ENCODE measurements at regions not wholly inside any gene's neighbourhood (a gene's known extent, or its start where the extent isn't known, plus 50 kb on each side); places are given as distances from the start of the nearest gene placed in this dataset.
A peak's percentile ranks its signal among the peaks of the same experiment; 100 is the strongest.
"Not testable (repeated sequence)": the region's sequence is repeated elsewhere in the genome, so short reads cannot be mapped to it uniquely, and the experiment has no call there.

- Histone ChIP-seq H3K27me3 (no peaks in the 10 kb centered on the region), H3K4me1 (no peaks in the 10 kb centered on the region), H3K36me3 (no peaks in the 10 kb centered on the region), H3K27ac (no peak overlapping the region), H3K4me3 (no peak overlapping the region), H3K9me3 (no peaks in the 10 kb centered on the region)
- TF ChIP-seq CTCF (IDR thresholded peaks at IDR 0.05) (no peak), POLR2A (IDR thresholded peaks at IDR 0.05) (no peak)
- DNase-seq = no peak
Observed at GRCh38 chr9:78112004-78112403, 80.4 kb upstream of the GNAQ start.

- no peaks in the 10 kb centered on the region for H3K36me3 ChIP-seq
- DNase-seq = no peak
- H3K4me1 ChIP-seq = no peaks in the 10 kb centered on the region
- no peaks in the 10 kb centered on the region for H3K27me3 ChIP-seq
- TF ChIP-seq POLR2A (IDR thresholded peaks at IDR 0.05) (no peak), CTCF (IDR thresholded peaks at IDR 0.05) (no peak)
- no peaks in the 10 kb centered on the region for H3K9me3 ChIP-seq
- H3K4me3 ChIP-seq = no peak overlapping the region
- no peak overlapping the region for H3K27ac ChIP-seq
Observed at GRCh38 chr9:78109075-78109474, 77.5 kb upstream of the GNAQ start.

- H3K27ac ChIP-seq, H3K9me3 ChIP-seq, H3K36me3 ChIP-seq, DNase-seq, H3K27me3 ChIP-seq, H3K4me3 ChIP-seq, H3K4me1 ChIP-seq: not testable (repeated sequence)
Observed at GRCh38 chr9:78106586-78106985, 75.0 kb upstream of the GNAQ start.

- H3K27ac ChIP-seq = peak overlapping the region in 1 of 4 donors; percentile 3
- peak in 1 of 3 donors; percentile 48 for DNase-seq
Observed at GRCh38 chr9:78103971-78104433, 72.4 kb upstream of the GNAQ start.

GRCh38 chr9:78101247-78101646 lies 69.6 kb upstream of the GNAQ start:
- no peak for TF ChIP-seq POLR2A (IDR thresholded peaks at IDR 0.05)
- TF ChIP-seq CTCF (IDR thresholded peaks at IDR 0.05) = no peak
- no peaks in the 10 kb centered on the region for H3K36me3 ChIP-seq
- no peak for DNase-seq
- H3K4me3 ChIP-seq = no peak overlapping the region
- no peaks in the 10 kb centered on the region for H3K4me1 ChIP-seq
- H3K27ac ChIP-seq = no peak overlapping the region
- H3K9me3 ChIP-seq = no peaks in the 10 kb centered on the region
- H3K27me3 ChIP-seq = no peaks in the 10 kb centered on the region

More at GRCh38 chr9:78103971-78104433, 72.4 kb upstream of the GNAQ start:
- H3K36me3 ChIP-seq = no peaks in the 10 kb centered on the region
- no peaks in the 10 kb centered on the region for H3K4me1 ChIP-seq
- H3K27me3 ChIP-seq = no peaks in the 10 kb centered on the region
- TF ChIP-seq POLR2A (IDR thresholded peaks at IDR 0.05) (no peak), CTCF (IDR thresholded peaks at IDR 0.05) (no peak)
- no peak overlapping the region for H3K4me3 ChIP-seq
- H3K9me3 ChIP-seq = no peaks in the 10 kb centered on the region

GRCh38 chr9:78097541-78097940 lies 65.9 kb upstream of the GNAQ start:
- Histone ChIP-seq H3K9me3 (no peaks in the 10 kb centered on the region), H3K27ac (no peak overlapping the region), H3K27me3 (no peaks in the 10 kb centered on the region), H3K4me1 (no peaks in the 10 kb centered on the region), H3K4me3 (no peak overlapping the region), H3K36me3 (no peaks in the 10 kb centered on the region)
- DNase-seq = no peak
- TF ChIP-seq POLR2A (IDR thresholded peaks at IDR 0.05) (no peak), CTCF (IDR thresholded peaks at IDR 0.05) (no peak)
